Anterior cingulate cortex (tissue), 58 donors: ENCODE measurements at regions not wholly inside any gene's neighbourhood (a gene's known extent, or its start where the extent isn't known, plus 50 kb on each side); places are given as distances from the start of the nearest gene placed in this dataset.
A peak's percentile ranks its signal among the peaks of the same experiment; 100 is the strongest.

Source experiments
- DNase-seq, 58 donors: peaks; one replicate each; lab custom pipeline; 2025; lab: John Stamatoyannopoulos, UW

GRCh38 chr15:79373113-79373512, 59.0 kb upstream of the MINAR1 start:
- no peak for DNase-seq

GRCh38 chr15:79373728-79374127, 58.4 kb upstream of the MINAR1 start:
- no peak for DNase-seq

GRCh38 chr15:79376383-79376782, 55.8 kb upstream of the MINAR1 start:
- no peak for DNase-seq

- DNase-seq: no peak
Observed at GRCh38 chr15:79378394-79379109, 53.6 kb upstream of the MINAR1 start.

GRCh38 chr15:79380755-79381497, 51.2 kb upstream of the MINAR1 start:
- peak in 54 of 58 donors; percentile 8 to 92 (median 54) for DNase-seq

GRCh38 chr15:79381593-79381992, 50.5 kb upstream of the MINAR1 start:
- DNase-seq: no peak
